ENCODE measurements at regions not wholly inside any gene's neighbourhood (a gene's known extent, or its start where the extent isn't known, plus 50 kb on each side); places are given as distances from the start of the nearest gene placed in this dataset.
"Not testable (repeated sequence)": the region's sequence is repeated elsewhere in the genome, so short reads cannot be mapped to it uniquely, and the experiment has no call there.

DNA sequence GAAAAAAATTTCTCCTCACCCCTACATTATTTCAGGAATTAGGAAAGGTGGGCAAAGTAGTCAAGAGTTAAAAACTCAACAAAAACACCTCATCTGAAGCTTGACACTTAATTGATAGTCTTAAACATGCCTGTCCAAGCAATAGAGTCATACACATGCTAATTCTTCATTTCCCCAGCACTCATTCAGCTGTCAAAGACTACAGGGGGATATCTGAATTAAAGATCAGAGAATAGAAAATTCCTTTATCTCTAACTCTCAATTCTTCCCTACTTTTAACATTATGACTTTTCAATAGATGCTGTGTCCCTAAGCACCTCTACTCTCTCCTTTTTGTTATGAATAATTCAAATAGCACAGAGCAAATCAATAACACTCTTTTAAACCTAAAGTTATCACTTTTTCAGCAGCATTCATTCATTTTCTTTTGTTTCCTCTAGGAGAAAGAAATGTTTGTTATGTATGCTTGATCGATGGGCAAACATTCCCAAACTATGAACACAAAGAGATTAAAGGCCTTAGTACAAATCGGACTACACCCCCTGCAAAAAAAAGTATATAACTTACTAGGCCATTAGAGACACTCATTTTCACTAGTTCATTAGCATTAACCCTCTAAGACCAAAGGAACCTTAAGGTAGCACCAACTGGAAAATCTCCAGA, 94.9 kb upstream of the SPTLC3 start:
- DNase-seq = no peak

DNA sequence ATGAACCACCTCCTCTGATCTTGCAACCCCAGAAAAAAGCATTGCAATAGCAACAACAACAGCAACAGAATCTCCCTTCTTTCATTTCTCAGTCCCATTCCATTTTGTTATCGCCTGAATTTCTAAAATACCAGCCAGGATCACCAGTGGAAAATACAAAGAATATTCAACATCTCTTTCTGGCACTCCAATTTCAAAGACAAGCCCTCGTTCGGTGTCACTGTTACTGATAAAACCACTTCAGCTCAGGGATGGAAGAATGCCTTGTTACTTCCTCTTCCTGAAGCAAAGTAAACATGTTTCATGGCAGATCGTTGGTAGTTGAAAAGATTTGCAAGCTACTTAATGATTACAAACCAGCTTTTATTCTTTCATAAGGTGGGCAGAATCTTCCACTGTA, 94.0 kb upstream of the SPTLC3 start:
- DNase-seq = no peak

DNA sequence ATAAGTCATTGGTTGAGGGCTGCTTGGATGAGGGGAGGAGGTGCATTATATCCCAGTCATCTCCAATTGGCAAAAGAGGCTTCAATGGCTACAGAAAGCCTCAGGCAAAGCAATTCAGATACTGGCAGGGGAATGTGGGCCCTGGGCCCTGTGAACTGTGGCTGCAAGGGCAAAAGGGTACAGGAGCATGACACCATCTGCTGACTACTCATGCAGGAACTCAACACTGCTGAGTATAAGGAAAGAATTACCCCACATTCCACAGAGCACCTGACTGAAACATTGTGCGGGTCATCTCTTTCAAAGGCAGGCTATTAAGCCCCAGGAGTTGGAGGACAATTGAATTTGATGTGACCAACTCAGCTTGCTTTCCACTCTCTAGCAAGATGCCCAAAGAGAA, 92.1 kb upstream of the SPTLC3 start:
- DNase-seq = no peak

DNA sequence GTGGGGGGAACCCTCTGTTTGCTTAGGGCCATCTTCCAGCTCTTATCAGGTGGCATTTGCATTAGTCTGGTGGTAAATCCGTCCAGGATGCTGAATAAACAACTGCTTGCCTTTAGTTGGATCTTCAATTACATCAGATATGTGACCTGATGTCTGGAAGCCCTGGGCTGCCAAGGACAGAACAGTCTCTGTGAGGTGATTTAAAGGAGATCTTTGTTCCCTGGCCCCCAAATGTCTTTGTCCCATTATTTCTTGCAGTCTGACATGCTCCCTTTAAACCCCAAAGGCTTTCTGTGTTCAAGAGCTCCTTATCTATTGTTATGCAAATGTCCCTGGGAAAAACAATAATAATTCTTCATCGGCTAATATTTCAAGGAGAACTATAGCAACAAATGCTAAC, 84.6 kb upstream of the SPTLC3 start:
- no peak for DNase-seq

DNA sequence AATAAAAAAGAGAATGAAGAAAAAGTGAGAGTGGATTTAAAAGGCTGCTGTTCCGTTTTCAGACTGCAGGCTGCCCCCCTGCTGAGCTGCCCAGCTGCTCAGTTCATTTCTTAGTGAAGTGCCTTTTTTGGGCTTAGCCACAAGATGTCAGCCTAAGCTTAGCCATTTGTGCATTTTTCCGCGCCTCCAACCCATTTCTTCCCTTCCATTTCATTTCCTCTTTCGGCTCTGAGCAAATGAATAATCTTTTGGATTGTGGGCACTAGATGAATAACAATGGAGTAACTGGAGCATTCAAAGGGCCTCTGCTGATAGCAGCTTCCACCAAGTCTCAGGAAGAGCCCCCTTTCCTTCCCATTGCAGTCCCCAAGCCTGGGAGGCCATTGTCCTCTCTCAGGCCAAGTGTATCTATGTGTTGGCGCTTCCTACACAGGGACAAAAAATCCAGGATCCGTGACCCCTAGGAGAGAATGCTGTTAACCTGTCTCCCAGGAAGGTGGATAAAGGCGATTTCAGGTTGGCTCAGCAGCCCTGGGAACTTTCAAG, 83.5 kb upstream of the SPTLC3 start:
- DNase-seq = peak; percentile 66 to 73

DNA sequence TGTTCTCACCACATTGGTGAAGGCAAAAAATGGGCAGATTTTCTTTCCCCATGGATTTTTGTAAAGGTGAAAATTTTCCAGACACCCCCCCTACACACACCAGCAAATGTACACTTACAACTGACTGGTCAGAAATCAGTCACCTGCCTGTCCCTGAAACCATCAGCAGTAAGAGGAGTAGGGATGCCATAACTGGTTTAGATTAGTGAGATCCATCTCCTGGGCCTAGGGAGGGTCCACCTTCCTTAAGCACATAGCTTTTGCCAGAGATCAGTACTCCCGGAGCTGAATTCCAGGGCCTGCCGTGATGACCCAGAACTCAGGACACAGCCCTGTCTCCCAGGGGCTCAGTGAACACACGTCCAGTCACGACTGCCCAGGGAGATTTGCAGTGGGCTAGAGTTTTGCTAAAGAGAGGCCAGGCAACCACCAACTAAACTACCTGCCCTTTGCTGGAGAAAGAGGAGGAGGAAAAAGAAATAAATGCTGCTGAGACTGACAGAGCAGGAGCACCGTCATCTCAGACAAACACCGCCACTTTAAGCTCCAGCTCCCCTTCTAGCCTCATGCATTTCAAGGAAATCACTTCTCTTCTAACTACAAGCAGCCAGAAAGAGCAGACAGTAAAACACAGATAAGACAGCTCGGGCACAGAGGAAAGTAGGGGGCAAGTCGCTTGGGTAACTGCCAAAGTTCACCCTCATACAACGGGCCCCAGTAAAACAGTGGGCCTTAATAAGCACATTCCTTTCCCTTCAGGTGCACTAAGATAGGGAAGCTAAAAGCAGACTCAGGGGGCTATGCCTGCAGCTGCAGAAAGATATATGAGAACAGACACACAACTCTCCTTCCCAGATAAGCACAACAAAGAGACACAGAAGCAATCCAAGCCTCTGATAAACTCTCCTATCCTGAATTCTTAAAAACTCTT, 82.6 kb upstream of the SPTLC3 start:
- DNase-seq = no peak

DNA sequence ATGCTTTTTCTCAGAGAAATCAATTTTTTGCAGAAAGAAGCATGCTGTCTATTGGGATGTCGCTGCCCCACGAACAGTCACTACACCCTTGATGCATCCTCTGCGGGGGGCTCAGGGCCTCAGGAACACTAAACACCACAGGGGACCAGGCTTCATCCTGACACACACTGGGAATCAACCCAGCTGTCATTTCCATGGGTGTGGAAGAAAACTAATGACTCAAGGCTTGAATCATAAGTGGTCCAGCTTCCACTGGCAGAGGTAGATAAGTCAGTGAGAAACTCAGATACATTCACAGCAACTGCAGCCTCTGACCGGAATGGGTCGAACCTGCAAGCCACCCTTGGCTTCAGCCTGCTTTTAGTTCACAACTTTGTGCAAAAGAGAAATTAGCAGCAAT, 81.3 kb upstream of the SPTLC3 start:
- DNase-seq = no peak

DNA sequence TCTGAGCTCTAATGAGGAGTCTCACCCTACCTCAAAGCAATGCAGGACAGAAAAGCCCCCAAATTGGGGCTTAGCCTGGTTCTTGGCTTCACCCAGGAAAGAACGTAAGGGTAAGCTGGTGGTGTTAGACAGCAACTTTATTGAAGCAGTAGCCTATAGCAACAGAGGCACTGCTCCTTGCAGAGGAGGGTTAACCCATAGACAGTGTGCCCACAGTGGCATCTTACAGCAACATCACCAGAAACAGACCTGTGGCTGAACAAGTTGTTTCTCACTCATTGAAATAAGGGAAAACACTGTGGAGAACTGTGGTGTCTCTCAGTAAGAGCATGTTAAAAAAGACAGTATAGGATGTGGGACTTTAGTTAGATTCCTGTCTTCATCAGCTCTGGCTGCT, 80.4 kb upstream of the SPTLC3 start:
- DNase-seq = no peak

DNA sequence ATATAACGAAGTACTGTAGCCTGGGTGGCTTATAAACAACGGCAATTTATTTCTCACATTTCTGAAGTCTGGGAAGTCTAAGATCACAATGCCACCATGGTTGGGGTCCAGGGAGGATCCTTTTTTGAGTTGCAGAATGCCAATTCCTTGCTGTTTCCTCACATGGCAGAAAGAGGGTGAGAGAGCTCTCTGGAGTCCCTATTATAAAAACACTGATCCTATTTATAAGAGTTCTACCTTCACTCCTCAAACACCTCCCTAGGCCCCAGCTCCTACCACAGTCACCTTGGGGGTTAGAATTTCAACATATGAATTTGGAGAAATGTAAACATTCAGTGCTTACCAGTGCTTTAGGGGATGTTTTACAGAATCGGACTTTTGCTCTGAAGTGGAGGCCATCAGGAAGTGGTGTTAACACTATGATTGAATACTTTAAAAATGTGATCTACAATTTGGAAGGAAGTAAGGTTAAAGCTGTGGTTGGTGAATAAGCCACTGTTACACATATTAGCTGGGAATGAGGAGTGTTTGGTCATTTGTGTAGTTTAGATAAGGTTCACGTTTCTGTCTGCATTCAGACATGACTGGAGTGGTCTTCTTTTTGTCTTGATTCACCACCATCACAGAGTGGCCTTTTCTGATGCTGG, 79.9 kb upstream of the SPTLC3 start:
- no peak for DNase-seq

DNA sequence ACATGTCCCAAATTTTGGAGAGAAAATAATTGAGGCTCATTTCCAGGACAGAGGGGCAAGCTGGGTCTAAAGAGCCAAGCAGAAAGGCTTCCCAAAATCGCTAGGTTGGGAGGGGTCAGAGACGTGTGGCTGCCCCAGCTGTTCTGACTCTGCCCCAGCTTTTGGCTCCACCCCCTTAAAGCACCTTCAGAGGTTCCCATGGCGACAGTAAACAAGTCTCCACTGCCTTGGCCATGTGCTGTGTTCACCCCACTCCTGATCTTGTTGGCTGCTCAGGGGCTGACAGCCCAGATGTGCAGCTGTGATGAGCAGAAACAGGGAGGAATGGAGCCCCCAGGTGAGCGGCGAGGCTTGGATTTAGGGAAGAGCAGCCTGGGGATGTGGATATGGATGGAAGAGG, 72.8 kb upstream of the SPTLC3 start:
- no peak for DNase-seq

DNA sequence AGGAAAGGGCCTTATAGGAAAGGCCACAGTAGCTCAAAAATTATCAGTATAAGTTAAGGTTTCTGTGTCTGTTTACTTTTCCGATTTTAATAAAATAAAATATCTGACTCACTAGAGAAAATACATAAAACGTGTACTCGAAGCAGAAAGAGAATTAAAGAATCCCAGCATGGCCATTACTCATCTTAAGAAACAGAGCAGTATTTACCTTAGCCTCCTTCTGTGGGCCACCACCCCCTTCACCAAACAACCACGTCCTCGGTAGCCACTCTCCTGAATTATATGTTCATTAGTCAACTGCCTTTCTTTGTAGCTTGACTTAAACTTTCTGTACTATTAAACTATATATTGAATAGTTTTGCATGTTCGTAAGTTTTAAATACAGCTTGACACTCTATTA, 72.2 kb upstream of the SPTLC3 start:
- DNase-seq = no peak

DNA sequence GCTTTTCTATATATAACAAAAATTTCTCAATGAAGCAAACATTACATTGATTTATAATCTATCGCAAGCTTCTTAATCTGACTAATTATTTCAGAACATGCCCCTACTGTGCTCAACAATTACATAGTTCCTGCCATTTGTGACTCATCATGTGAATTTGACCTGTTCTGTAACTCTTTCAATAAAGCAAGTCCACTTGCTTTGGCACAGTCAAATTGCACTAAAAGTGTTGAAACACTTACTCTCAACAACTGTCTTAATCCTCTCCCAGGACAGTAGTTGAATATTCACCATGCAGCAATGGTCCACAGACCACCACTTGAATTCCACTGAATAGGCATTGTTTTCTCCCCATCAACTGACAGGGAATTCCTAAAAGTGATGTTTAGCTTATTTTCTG, 67.7 kb upstream of the SPTLC3 start:
- DNase-seq = no peak

DNA sequence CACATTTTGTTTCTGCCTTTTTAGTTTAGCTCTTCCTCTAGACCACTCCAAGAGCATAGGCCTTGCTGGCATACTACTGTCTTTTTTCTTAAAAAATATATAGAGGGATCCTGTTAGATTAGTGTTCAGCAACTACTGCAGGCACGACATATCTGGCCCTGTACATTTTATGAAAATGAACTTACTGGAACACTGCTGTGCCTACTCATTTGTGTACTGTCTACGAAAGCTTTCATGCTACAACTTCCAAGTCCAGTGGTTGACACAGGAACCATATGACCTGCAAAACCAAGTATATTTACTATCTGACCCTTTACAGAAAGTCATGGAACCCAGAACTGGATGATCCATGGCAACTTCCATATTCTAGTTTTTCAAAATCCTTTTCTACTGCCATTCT, 66.6 kb upstream of the SPTLC3 start:
- DNase-seq = no peak

DNA sequence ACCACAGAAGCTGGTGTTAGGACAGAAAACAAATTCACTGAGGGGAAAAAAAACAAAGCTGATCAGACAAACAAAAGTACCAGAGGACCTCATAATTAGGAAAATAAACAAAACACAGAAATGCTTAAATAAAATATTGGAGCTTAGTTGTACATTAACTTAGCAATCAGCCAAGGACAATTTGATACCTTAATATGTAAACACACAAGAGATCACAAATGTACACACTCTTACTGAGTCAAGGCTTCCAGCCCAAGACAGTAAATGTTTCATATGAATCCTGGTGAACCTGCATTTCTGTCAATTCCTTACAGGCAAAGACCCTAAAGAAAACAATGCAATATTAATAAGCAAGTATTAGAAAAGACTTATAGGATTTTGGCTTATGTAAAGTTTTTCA, 62.0 kb upstream of the SPTLC3 start:
- DNase-seq = no peak

DNA sequence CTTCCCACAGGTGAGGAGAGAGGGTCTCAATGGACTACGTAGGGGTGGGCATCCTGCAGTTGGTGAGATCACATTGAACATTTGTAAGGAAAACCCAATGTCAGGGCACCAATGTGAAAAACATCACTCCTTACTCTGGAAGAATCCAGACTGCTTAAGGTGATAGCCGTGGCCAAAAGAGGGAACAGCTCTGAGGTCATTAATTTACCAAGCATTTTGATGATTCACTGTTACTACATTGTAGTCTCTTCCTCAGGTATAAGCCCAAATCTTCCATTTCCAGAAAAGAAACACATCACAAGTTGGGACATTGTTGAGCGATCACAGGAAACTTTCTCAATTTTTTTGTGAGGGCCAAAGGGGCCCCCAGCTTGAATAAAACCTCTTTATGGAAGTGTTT, 61.1 kb upstream of the SPTLC3 start:
- no peak for DNase-seq

DNA sequence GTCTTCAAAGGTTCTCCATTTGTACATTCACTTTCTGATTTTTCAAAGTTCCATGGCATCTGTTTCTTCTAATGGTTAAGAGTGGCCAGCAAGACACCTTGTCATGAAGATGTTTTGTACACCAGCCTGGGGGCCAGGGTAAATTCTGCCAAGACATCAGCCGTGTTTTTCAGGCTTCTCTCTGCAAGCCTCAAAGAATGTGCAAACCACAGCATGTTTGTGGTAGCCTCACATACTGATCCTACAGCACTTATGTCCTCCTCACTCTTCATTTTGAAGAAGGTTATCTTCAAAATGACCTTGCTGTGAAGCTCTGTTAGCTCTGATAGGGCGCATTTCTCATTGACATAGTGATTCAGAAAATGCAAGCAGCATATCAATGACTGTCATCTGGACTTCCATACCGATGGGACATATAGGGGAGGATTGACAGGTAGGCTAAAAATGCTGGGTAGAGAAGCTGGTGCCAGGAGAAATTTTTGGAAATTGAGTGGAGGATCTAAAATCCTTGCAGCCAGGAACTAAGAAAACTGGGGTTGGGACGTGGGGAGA, 59.3 kb upstream of the SPTLC3 start:
- DNase-seq = no peak

DNA sequence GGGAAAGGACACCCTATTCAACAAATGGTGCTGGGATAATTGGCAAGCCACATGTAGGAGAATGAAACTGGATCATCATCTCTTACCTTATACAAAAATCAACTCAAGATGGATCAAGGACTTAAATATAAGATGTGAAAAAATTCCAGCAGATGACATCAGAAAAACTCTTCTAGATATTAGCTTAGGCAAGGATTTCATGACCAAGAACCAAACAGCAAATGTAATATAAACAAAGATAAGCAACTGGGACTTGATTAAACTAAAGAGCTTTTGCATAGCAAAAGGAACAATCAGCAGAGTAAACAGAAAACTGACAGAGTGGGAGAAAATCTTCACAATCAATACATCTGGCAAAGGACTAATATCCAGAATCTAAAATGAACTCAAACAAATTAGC, 54.5 kb upstream of the SPTLC3 start:
- DNase-seq = not testable (repeated sequence)

DNA sequence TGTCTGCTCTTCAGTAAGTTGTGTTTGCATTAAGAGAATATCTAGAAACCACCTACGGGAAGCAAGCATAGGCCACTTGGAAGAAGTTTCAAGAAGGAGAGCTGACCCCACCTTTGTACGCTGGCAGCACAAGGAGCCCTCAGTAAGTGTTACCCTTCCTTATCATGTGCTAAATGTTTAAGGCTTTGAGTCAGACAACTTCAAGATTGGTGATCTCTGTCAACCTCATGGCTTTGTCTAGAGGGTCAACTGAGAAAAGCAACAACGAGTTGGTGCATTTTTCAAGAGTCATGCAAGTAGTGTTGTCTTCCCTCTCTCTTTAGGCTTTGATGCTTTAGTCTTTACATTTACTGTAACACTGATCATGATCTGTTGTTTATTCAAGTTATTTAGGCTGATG, 53.2 kb upstream of the SPTLC3 start:
- DNase-seq = no peak

DNA sequence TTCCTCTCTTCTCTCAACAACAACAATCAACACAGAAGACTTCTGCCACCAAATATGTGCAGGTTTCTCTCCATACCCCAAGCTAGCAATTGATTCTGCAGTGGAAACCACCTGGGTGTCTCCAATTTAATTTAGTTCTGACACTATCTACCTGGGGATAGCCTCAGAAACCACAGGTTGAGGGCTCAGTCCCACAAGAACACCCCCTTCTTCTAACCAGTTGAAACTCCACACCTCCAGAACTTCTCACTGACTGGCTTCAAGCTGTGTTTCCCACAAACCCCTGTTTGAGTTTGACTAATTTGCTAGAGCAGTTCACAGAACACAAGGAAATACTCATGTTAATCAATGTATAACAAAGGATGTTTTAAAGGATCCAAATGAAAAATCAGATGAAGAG, 52.5 kb upstream of the SPTLC3 start:
- no peak for DNase-seq

DNA sequence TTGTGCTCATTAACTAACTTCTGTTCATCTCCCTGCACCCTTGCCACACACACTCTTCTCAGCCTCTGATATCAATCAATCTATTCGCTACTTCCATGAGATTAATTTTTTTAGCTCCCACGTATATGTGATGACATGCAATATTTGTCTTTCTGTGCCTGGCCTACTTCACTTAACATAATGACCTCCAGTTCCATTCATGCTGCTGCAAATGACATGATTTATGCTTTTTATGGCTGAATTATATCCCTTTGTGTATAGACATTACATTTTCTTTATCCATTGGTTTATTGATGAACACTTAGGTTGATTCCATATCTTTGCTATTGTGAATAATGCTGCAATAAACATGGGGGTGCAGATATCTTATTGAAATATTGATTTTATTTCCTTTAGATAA, 50.8 kb upstream of the SPTLC3 start:
- DNase-seq = no peak

Measured in inflammatory macrophage (primary cell).